ENCODE measurements at regions not wholly inside any gene's neighbourhood (a gene's known extent, or its start where the extent isn't known, plus 50 kb on each side); places are given as distances from the start of the nearest gene placed in this dataset.

DNA sequence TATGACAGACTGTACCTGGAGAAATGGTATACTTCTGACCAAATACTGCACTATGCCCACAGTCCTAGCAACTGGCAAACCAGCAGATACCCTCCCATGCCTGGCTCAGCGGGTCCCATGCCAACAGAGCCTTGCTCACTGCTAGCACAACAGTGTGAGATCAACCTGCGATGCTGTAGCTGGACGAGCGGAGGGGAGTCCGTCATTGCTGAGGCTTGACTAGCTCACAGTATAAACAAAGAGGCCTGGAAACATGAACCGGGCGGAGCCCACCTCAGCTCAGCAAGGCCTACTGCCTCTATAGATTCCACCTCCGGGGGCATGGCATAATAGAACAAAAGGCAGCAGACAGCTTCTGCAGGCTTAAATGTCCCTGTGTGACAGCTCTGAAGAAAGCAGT lies 93.2 kb upstream of the CAB39 start:
- TF ChIP-seq, protein P1, sequence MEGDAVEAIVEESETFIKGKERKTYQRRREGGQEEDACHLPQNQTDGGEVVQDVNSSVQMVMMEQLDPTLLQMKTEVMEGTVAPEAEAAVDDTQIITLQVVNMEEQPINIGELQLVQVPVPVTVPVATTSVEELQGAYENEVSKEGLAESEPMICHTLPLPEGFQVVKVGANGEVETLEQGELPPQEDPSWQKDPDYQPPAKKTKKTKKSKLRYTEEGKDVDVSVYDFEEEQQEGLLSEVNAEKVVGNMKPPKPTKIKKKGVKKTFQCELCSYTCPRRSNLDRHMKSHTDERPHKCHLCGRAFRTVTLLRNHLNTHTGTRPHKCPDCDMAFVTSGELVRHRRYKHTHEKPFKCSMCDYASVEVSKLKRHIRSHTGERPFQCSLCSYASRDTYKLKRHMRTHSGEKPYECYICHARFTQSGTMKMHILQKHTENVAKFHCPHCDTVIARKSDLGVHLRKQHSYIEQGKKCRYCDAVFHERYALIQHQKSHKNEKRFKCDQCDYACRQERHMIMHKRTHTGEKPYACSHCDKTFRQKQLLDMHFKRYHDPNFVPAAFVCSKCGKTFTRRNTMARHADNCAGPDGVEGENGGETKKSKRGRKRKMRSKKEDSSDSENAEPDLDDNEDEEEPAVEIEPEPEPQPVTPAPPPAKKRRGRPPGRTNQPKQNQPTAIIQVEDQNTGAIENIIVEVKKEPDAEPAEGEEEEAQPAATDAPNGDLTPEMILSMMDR (conservative IDR thresholded peaks at IDR 0.05 in 1 of 2, IDR thresholded peaks at IDR 0.05 in 1 of 2; ENCODE audit: extremely low read depth in 1 of 2, insufficient read depth in 1 of 2, low read depth in 1 of 2, low read length in 2 of 2): no peak
- no peak for TF ChIP-seq EZH2 (IDR thresholded peaks at IDR 0.05; ENCODE audit: borderline replicate concordance, low read length)
